GM19397 (cell line): ENCODE measurements at regions not wholly inside any gene's neighbourhood (a gene's known extent, or its start where the extent isn't known, plus 50 kb on each side); places are given as distances from the start of the nearest gene placed in this dataset.
"Not testable (repeated sequence)": the region's sequence is repeated elsewhere in the genome, so short reads cannot be mapped to it uniquely, and the experiment has no call there.

Experiments
- ATAC-seq: cut with Tn5 transposase; IDR thresholded peaks from one replicate; pipeline ENCODE4 v1.9.1; 2021; ENCODE audit warnings: mild to moderate bottlenecking, moderate library complexity; ENCODE audit not compliant: unreplicated experiment

GRCh38 chr16:5315914-5316313 lies 218.3 kb upstream of the EEF2KMT start:
- ATAC-seq: no peak

GRCh38 chr16:5314377-5314776 lies 216.8 kb upstream of the EEF2KMT start:
- no peak for ATAC-seq

GRCh38 chr16:5309946-5310611 lies 212.5 kb upstream of the EEF2KMT start:
- no peak for ATAC-seq

- ATAC-seq: no peak
Observed at GRCh38 chr16:5305023-5305422, 207.4 kb upstream of the EEF2KMT start.

- ATAC-seq: no peak
Observed at GRCh38 chr16:5302372-5303114, 204.9 kb upstream of the EEF2KMT start.

GRCh38 chr16:5298202-5298601 lies 200.6 kb upstream of the EEF2KMT start:
- no peak for ATAC-seq

GRCh38 chr16:5296176-5296575 lies 198.6 kb upstream of the EEF2KMT start:
- no peak for ATAC-seq

GRCh38 chr16:5295304-5295703 lies 197.7 kb upstream of the EEF2KMT start:
- ATAC-seq: not testable (repeated sequence)

GRCh38 chr16:5282152-5282551 lies 184.6 kb upstream of the EEF2KMT start:
- ATAC-seq: not testable (repeated sequence)

GRCh38 chr16:5257462-5257861 lies 159.9 kb upstream of the EEF2KMT start:
- no peak for ATAC-seq

- ATAC-seq: no peak
Observed at GRCh38 chr16:5252791-5253190, 155.2 kb upstream of the EEF2KMT start.

GRCh38 chr16:5247403-5247802 lies 149.8 kb upstream of the EEF2KMT start:
- not testable (repeated sequence) for ATAC-seq

- not testable (repeated sequence) for ATAC-seq
Observed at GRCh38 chr16:5240278-5240626, 142.7 kb upstream of the EEF2KMT start.

GRCh38 chr16:5239472-5240277 lies 142.1 kb upstream of the EEF2KMT start:
- ATAC-seq: not testable (repeated sequence)

GRCh38 chr16:5235119-5235518 lies 137.5 kb upstream of the EEF2KMT start:
- ATAC-seq: no peak

- ATAC-seq: no peak
Observed at GRCh38 chr16:5234295-5235050, 136.9 kb upstream of the EEF2KMT start.

GRCh38 chr16:5231246-5231759 lies 133.7 kb upstream of the EEF2KMT start:
- no peak for ATAC-seq

GRCh38 chr16:5228369-5228768 lies 130.8 kb upstream of the EEF2KMT start:
- ATAC-seq: no peak

GRCh38 chr16:5225931-5226655 lies 128.5 kb upstream of the EEF2KMT start:
- ATAC-seq: no peak

GRCh38 chr16:5222761-5223160 lies 125.2 kb upstream of the EEF2KMT start:
- ATAC-seq: no peak
